ENCODE measurements at regions not wholly inside any gene's neighbourhood (a gene's known extent, or its start where the extent isn't known, plus 50 kb on each side); places are given as distances from the start of the nearest gene placed in this dataset.

DNA sequence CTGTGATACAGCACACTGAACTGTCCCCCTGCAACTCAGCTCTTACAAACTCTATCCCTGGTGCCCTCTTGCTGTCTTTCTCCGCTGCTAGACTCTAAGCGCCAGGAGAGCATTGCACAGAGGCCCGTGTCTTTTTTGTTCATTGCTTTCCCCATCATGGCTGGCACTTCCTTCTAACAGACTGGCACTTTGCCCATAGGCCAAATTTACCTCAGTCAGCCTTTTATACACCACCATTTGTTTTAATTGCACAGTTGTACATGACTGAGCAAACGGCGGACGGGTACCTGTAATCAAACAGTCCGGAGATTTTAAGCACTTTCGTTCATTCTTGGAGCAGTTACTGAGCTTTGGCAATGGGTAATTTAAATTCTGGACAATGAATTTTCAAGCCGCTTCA, 102.2 kb upstream of the CLINT1 start:
- peaks cover 46% of the 10 kb centered on the region for H3K27me3 ChIP-seq (ENCODE audit: low read length)
- no peak for TF ChIP-seq EZH2 (IDR thresholded peaks at IDR 0.05; ENCODE audit: low read length, unreplicated experiment)
- TF ChIP-seq EZH2phosphoT487 (IDR thresholded peaks at IDR 0.05; ENCODE audit: borderline replicate concordance, low read length), result no peak
- TF ChIP-seq, protein P1, sequence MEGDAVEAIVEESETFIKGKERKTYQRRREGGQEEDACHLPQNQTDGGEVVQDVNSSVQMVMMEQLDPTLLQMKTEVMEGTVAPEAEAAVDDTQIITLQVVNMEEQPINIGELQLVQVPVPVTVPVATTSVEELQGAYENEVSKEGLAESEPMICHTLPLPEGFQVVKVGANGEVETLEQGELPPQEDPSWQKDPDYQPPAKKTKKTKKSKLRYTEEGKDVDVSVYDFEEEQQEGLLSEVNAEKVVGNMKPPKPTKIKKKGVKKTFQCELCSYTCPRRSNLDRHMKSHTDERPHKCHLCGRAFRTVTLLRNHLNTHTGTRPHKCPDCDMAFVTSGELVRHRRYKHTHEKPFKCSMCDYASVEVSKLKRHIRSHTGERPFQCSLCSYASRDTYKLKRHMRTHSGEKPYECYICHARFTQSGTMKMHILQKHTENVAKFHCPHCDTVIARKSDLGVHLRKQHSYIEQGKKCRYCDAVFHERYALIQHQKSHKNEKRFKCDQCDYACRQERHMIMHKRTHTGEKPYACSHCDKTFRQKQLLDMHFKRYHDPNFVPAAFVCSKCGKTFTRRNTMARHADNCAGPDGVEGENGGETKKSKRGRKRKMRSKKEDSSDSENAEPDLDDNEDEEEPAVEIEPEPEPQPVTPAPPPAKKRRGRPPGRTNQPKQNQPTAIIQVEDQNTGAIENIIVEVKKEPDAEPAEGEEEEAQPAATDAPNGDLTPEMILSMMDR (conservative IDR thresholded peaks at IDR 0.05; ENCODE audit: low read depth, low read length), result no peak
- no peak overlapping the region for H3K27ac ChIP-seq (ENCODE audit: low read length)
- H3K4me3 ChIP-seq (ENCODE audit: low read length), result no peak overlapping the region
- intact Hi-C loops (cut with micrococcal nuclease), result no loop called here
- H3F3A ChIP-seq (ENCODE audit: low read length, unreplicated experiment), result no peaks in the 10 kb centered on the region
- no peak overlapping the region for H3K4me2 ChIP-seq (ENCODE audit: low read length)
- no peaks in the 10 kb centered on the region for H3K79me2 ChIP-seq (ENCODE audit: low read length)
- no peaks in the 10 kb centered on the region for H4K20me1 ChIP-seq (ENCODE audit: low read length)
- no peak overlapping the region for H3K9ac ChIP-seq (ENCODE audit: low read length)
- 0 out of 2 replicates have a peak, but pooled peaks cover 5% of the 10 kb centered on the region for H3K4me1 ChIP-seq (ENCODE audit: insufficient read depth, low read length)
- POLR2A ChIA-PET (ENCODE audit: unreplicated experiment), result no interaction called here
- 0 out of 2 replicates have a peak, but pooled peaks cover 3% of the 10 kb centered on the region for H3K9me2 ChIP-seq (replicated peaks; ENCODE audit: low read length)
- H3K9me3 ChIP-seq (ENCODE audit: low read length), result no peaks in the 10 kb centered on the region
- no peak overlapping the region for H2AFZ ChIP-seq (ENCODE audit: low read length)
- H3K36me3 ChIP-seq (ENCODE audit: low read depth, low read length), result no peaks in the 10 kb centered on the region
- BruUV-seq (replicated peaks), result no TSS peak
- ATAC-seq (no peak), DNase-seq (no peak)
- CTCF ChIA-PET, result interaction anchor here (1.6 kb wide), 1 partner anchor 12 kb away, joined by 5 read pairs; no protein-coding TSS in a partner anchor

DNA sequence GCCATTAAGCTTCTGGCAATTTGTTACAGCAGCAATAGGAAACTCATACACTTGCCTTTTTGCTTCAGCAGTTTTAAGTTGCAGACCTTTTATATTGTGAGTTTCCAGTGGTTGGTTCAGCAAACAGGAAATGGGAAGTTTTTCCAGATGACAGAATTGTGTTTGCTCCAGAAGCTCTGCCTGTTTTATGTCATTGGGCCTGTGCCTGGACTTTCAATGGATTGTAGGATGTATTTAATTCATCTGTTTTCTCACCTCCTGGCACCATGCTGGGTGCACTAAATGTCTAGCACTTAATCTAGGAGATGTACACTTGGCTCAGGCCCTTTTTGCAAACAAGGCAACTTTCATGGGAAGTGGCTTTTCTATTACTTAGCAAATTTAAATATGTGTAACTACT, 100.4 kb upstream of the CLINT1 start:
- CTCF ChIA-PET, result interaction anchor here (1.0 kb wide), 1 partner anchor 35 kb away, joined by 4 read pairs; no protein-coding TSS in a partner anchor

More for the DNA sequence above, 100.4 kb upstream of the CLINT1 start:
- no peak overlapping the region for H3K9ac ChIP-seq (ENCODE audit: low read length)
- intact Hi-C loops (cut with micrococcal nuclease), result no loop called here
- H3F3A ChIP-seq (ENCODE audit: low read length, unreplicated experiment), result no peaks in the 10 kb centered on the region
- H3K36me3 ChIP-seq (ENCODE audit: low read depth, low read length), result no peaks in the 10 kb centered on the region
- no peaks in the 10 kb centered on the region for H3K9me3 ChIP-seq (ENCODE audit: low read length)
- TF ChIP-seq EZH2 (IDR thresholded peaks at IDR 0.05; ENCODE audit: low read length, unreplicated experiment), result no peak
- TF ChIP-seq, protein P1 (conservative IDR thresholded peaks at IDR 0.05; ENCODE audit: low read depth, low read length), result no peak
- no peak for TF ChIP-seq EZH2phosphoT487 (IDR thresholded peaks at IDR 0.05; ENCODE audit: borderline replicate concordance, low read length)
- BruUV-seq (replicated peaks), result no TSS peak
- H3K79me2 ChIP-seq (ENCODE audit: low read length), result no peaks in the 10 kb centered on the region
- no peaks in the 10 kb centered on the region for H4K20me1 ChIP-seq (ENCODE audit: low read length)
- H3K27me3 ChIP-seq (ENCODE audit: low read length), result peaks cover 46% of the 10 kb centered on the region
- DNase-seq, result no peak
- no peak overlapping the region for H3K4me3 ChIP-seq (ENCODE audit: low read length)
- no peak overlapping the region for H3K27ac ChIP-seq (ENCODE audit: low read length)
- POLR2A ChIA-PET (ENCODE audit: unreplicated experiment), result no interaction called here
- no peaks in the 10 kb centered on the region for H3K4me1 ChIP-seq (ENCODE audit: insufficient read depth, low read length)
- 0 out of 2 replicates have a peak, but pooled peaks cover 3% of the 10 kb centered on the region for H3K9me2 ChIP-seq (replicated peaks; ENCODE audit: low read length)
- H2AFZ ChIP-seq (ENCODE audit: low read length), result no peak overlapping the region
- no peak overlapping the region for H3K4me2 ChIP-seq (ENCODE audit: low read length)
- no peak for ATAC-seq

Data from PC-3 (cell line).